ENCODE measurements at regions not wholly inside any gene's neighbourhood (a gene's known extent, or its start where the extent isn't known, plus 50 kb on each side); places are given as distances from the start of the nearest gene placed in this dataset.

DNA sequence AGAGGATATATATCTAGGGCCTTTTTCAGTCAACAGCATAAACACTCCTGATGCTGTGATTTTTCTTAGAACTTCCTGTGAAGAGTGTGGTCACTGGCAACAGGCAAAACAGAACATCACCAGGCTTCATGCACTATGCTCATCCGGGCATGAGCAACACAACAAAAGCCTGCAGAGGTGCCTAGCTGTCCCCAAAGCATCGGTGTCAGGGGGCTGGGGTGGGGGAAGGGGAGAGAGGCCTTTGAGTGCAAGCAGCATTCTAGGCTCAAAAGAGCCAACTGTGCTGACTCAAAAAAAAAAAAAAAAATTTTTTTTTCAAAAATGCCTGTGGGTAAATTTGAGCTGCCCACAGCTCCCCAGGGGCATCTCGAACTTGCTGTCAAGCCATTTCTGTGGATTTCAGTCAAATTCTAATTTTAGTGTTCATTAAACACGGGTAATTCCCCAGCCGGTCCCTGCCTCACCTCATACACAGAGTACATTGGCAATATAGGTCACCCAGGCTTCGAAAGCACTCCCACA lies 194.6 kb upstream of the DYNLRB2 start:
- ATAC-seq = no peak
- WGBS, 4 donors = 56 to 71% (median 61%) methylated on average over 6 of the region's 6 CpGs
- Histone ChIP-seq H3K4me1 (peaks cover 0 to 12% (median 0%) of the 10 kb centered on the region in 12 donors), H3K27me3 (no peaks in the 10 kb centered on the region), H3K27ac (no peak overlapping the region), H3K4me3 (no peak overlapping the region), H3K36me3 (no peaks in the 10 kb centered on the region), H3K9me3 (peaks cover 0 to 7% (median 0%) of the 10 kb centered on the region in 12 donors)
- DNase-seq = no peak
- no peak for TF ChIP-seq POLR2A (IDR thresholded peaks at IDR 0.05)
- TF ChIP-seq, protein P1, sequence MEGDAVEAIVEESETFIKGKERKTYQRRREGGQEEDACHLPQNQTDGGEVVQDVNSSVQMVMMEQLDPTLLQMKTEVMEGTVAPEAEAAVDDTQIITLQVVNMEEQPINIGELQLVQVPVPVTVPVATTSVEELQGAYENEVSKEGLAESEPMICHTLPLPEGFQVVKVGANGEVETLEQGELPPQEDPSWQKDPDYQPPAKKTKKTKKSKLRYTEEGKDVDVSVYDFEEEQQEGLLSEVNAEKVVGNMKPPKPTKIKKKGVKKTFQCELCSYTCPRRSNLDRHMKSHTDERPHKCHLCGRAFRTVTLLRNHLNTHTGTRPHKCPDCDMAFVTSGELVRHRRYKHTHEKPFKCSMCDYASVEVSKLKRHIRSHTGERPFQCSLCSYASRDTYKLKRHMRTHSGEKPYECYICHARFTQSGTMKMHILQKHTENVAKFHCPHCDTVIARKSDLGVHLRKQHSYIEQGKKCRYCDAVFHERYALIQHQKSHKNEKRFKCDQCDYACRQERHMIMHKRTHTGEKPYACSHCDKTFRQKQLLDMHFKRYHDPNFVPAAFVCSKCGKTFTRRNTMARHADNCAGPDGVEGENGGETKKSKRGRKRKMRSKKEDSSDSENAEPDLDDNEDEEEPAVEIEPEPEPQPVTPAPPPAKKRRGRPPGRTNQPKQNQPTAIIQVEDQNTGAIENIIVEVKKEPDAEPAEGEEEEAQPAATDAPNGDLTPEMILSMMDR (IDR thresholded peaks at IDR 0.05) = no peak
- intact Hi-C loops (cut with DNase I) = no loop called here

DNA sequence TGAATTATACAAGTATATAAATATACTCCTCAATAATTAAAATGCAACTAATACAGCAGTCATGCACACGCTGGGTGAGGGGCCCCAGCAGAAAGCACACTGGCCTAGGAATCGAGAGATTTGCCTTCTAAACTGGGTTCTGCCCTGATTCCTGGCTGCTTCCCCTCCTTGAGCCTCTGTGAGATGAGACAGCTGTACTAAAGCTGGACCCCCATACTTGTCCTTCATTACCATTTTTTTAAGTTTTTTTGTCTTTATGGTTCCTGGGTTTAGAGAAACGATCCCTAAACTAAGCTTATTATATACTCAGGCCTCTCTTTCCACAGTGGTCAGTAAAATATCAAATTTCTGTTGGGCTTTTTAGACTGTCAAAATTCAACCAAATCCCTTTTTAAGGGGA lies 195.1 kb upstream of the DYNLRB2 start:
- Histone ChIP-seq H3K27me3 (peaks cover 0 to under 1% (median 0%) of the 10 kb centered on the region in 9 donors), H3K27ac (no peak overlapping the region), H3K9me3 (peaks cover 0 to 7% (median 0%) of the 10 kb centered on the region in 12 donors), H3K4me1 (peaks cover 0 to 12% (median 0%) of the 10 kb centered on the region in 12 donors), H3K36me3 (no peaks in the 10 kb centered on the region), H3K4me3 (no peak overlapping the region)
- TF ChIP-seq, protein P1 (IDR thresholded peaks at IDR 0.05) = no peak
- TF ChIP-seq POLR2A (IDR thresholded peaks at IDR 0.05) = no peak
- no peak for ATAC-seq
- WGBS, 4 donors = 75 to 79% (median 77%) methylated on average over 3 of the region's 3 CpGs
- intact Hi-C loops (cut with DNase I) = loop anchor here in 1 of 10 donors (2.0 kb wide), 1 partner anchor 71 kb away; no protein-coding TSS in a partner anchor
- DNase-seq = no peak

DNA sequence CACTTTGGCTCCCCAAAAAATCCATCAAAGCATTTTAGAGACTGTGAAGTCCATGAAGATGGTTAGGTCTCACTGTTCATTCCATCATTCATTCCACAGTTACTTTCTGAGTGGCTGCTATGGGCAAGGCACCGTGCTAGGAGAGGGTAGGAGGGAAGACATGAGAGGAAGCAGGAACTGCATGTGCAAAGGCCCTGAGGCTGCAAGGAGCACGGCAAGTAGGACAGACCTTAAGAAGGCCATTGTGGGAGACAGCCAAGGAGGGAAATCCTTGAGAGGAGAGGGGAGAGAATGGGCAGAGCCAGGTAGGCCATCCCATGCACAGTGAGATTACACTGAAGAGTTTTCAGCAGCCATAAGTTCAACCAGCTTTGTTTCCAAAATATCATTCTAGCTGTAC lies 196.2 kb upstream of the DYNLRB2 start:
- Histone ChIP-seq H3K9me3 (peaks cover 0 to 7% (median 0%) of the 10 kb centered on the region in 12 donors), H3K36me3 (no peaks in the 10 kb centered on the region), H3K4me3 (no peak overlapping the region), H3K27me3 (peaks cover 0 to 8% (median 0%) of the 10 kb centered on the region in 9 donors), H3K27ac (no peak overlapping the region), H3K4me1 (peaks cover 0 to 12% (median 0%) of the 10 kb centered on the region in 12 donors)
- ATAC-seq (no peak), DNase-seq (no peak)
- TF ChIP-seq, protein P1 (IDR thresholded peaks at IDR 0.05) = no peak
- TF ChIP-seq POLR2A (IDR thresholded peaks at IDR 0.05) = no peak
- WGBS, 4 donors = 85 to 89% (median 87%) methylated on average over 2 of the region's 2 CpGs
- intact Hi-C loops (cut with DNase I) = loop anchor here in 1 of 10 donors (2.0 kb wide), 1 partner anchor 70 kb away; no protein-coding TSS in a partner anchor

DNA sequence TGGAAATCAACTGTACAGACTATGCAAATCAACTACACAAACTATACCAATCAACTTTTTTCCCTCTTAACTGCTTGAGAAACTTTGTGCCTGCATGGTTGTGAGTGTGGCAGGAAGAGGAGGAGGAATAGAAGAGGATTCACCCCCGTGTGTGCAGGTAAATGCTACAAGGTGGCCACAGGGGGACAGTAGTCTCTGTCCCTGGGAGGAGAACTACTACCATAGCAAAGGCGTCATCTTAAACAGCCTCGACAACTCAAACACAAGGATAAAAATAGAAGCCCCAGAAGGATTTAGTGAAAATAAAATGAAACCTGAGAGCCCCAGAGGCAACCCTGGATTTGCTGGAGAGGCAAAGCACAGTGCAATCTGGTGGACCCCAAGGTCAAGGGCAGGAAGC lies 199.5 kb upstream of the DYNLRB2 start:
- Histone ChIP-seq H3K27ac (no peak overlapping the region), H3K4me1 (no peaks in the 10 kb centered on the region), H3K9me3 (no peaks in the 10 kb centered on the region), H3K27me3 (peaks cover 0 to 8% (median 0%) of the 10 kb centered on the region in 9 donors), H3K4me3 (no peak overlapping the region), H3K36me3 (no peaks in the 10 kb centered on the region)
- ATAC-seq (no peak), DNase-seq (no peak)
- intact Hi-C loops (cut with DNase I) = no loop called here
- 33 to 44% (median 34%) methylated on average over 3 of the region's 3 CpGs for WGBS, 4 donors
- TF ChIP-seq, protein P1 (IDR thresholded peaks at IDR 0.05) = no peak
